CD4-positive, alpha-beta T cell (primary cell): ENCODE measurements at regions not wholly inside any gene's neighbourhood (a gene's known extent, or its start where the extent isn't known, plus 50 kb on each side); places are given as distances from the start of the nearest gene placed in this dataset.

Experiments used
- ATAC-seq: fragments of 200-7000 bp; cut with Tn5 transposase; one replicate; pipeline ENCODE4 v1.10.0; 2022; ENCODE audit warnings: mild to moderate bottlenecking; ENCODE audit not compliant: poor library complexity
- CTCF ChIA-PET: fragments of 350-600 bp; sonication (Branson Sonifier 250); formaldehyde crosslinking; loops from one replicate; lab custom pipeline; 2021; ENCODE audit warnings: antibody characterized with exemption, inconsistent platforms; lab: Charles Lee
- POLR2A ChIA-PET: fragments of 350-600 bp; sonication (Branson Sonifier 250); formaldehyde crosslinking; loops from one replicate; lab custom pipeline; 2021; ENCODE audit warnings: antibody characterized with exemption, inconsistent platforms; lab: Charles Lee
- DNase-seq, 14 experiments: peaks; one replicate each; pipeline ENCODE4 v3.0.0-alpha.2; 2013 to 2020; ENCODE audit warnings: mixed read lengths in 2 of 14
- H3K27ac ChIP-seq, 2 donors: one replicate each; pipeline versions ENCODE4 v1.5.1 to v1.7.0; 2013; ENCODE audit warnings: low read length in 2 of 2, low read depth in 1 of 2, mild to moderate bottlenecking in 1 of 2
- H3K27me3 ChIP-seq, 2 experiments: 1 replicate in 1 of 2; 2 replicates in 1 of 2; pipeline versions ENCODE4 v1.6.1 to v1.7.0; 2013; ENCODE audit warnings: low read length in 2 of 2, control low read depth in 1 of 2, mild to moderate bottlenecking in 1 of 2, moderate library complexity in 1 of 2; ENCODE audit not compliant: insufficient read depth in 2 of 2, control insufficient read depth in 1 of 2
- H3K36me3 ChIP-seq: one replicate; pipeline ENCODE4 v1.6.1; 2013; ENCODE audit warnings: low read length, control low read depth; ENCODE audit not compliant: insufficient read depth
- H3K4me1 ChIP-seq: one replicate; pipeline ENCODE4 v1.6.1; 2013; ENCODE audit warnings: low read length, control low read depth; ENCODE audit not compliant: insufficient read depth
- H3K4me3 ChIP-seq: one replicate; pipeline ENCODE4 v1.5.1; 2013; ENCODE audit warnings: mild to moderate bottlenecking, low read length, moderate library complexity
- H3K9me3 ChIP-seq, 2 experiments: 1 replicate in 1 of 2; 2 replicates in 1 of 2; pipeline versions ENCODE4 v1.6.1 to v1.7.0; 2013; ENCODE audit warnings: low read length in 2 of 2, mild to moderate bottlenecking in 2 of 2, control low read depth in 1 of 2, moderate library complexity in 1 of 2; ENCODE audit not compliant: control insufficient read depth in 1 of 2, insufficient read depth in 1 of 2
- H3K27ac Mint-ChIP-seq: one replicate; pipeline ENCODE4 v1.8.0; 2020; ENCODE audit warnings: mixed read lengths
- H3K27me3 Mint-ChIP-seq: one replicate; pipeline ENCODE4 v1.8.0; 2021; ENCODE audit warnings: mixed read lengths
- H3K36me3 Mint-ChIP-seq: one replicate; pipeline ENCODE4 v1.8.0; 2021; ENCODE audit warnings: low read depth, mixed read lengths
- H3K4me1 Mint-ChIP-seq: one replicate; pipeline ENCODE4 v1.8.0; 2021; ENCODE audit warnings: low read depth, mixed read lengths
- H3K4me3 Mint-ChIP-seq: one replicate; pipeline ENCODE4 v1.8.0; 2020; ENCODE audit warnings: mild to moderate bottlenecking, mixed read lengths
- H3K9me3 Mint-ChIP-seq: one replicate; pipeline ENCODE4 v1.8.0; 2020; ENCODE audit warnings: mixed read lengths
- CTCF ChIP-seq: fragments of 200-600 bp; IDR thresholded peaks from one replicate; pipeline ENCODE4 v1.8.0; 2022; ENCODE audit warnings: antibody characterized with exemption, mild to moderate bottlenecking
- intact Hi-C, 2 experiments: fragments of 100-400 bp; cut with DNase I in 1 of 2; cut with micrococcal nuclease in 1 of 2; formaldehyde crosslinking; loops; one replicate each; pipeline versions ENCODE4 v1.15.1 to v1.9.0; 2023 to 2025; cut with DNase I, micrococcal nuclease

GRCh38 chr6:15843226-15843625 lies 180.4 kb upstream of the DTNBP1 start:
- intact Hi-C loops, result no loop called here
- H3K4me3 Mint-ChIP-seq, result no peak overlapping the region
- H3K36me3 Mint-ChIP-seq, result no peaks in the 10 kb centered on the region
- H3K27ac Mint-ChIP-seq, result no peak overlapping the region
- no peak for DNase-seq
- CTCF ChIA-PET, result no interaction called here
- no peaks in the 10 kb centered on the region for H3K9me3 Mint-ChIP-seq
- no peak overlapping the region for H3K27ac ChIP-seq
- TF ChIP-seq CTCF, result no peak
- H3K4me3 ChIP-seq, result no peak overlapping the region
- POLR2A ChIA-PET, result no interaction called here
- no peaks in the 10 kb centered on the region for H3K27me3 ChIP-seq
- no peaks in the 10 kb centered on the region for H3K4me1 Mint-ChIP-seq
- H3K36me3 ChIP-seq, result no peaks in the 10 kb centered on the region
- H3K9me3 ChIP-seq, result no peaks in the 10 kb centered on the region
- no peaks in the 10 kb centered on the region for H3K27me3 Mint-ChIP-seq
- ATAC-seq, result no peak
- no peaks in the 10 kb centered on the region for H3K4me1 ChIP-seq

GRCh38 chr6:15842727-15843117 lies 179.9 kb upstream of the DTNBP1 start:
- intact Hi-C loops, result no loop called here
- no peaks in the 10 kb centered on the region for H3K4me1 Mint-ChIP-seq
- H3K9me3 Mint-ChIP-seq, result no peaks in the 10 kb centered on the region
- POLR2A ChIA-PET, result no interaction called here
- TF ChIP-seq CTCF, result no peak
- H3K27me3 ChIP-seq, result no peaks in the 10 kb centered on the region
- H3K27me3 Mint-ChIP-seq, result no peaks in the 10 kb centered on the region
- H3K4me1 ChIP-seq, result no peaks in the 10 kb centered on the region
- ATAC-seq (no peak), DNase-seq (no peak)
- H3K4me3 Mint-ChIP-seq, result no peak overlapping the region
- H3K9me3 ChIP-seq, result no peaks in the 10 kb centered on the region
- H3K27ac ChIP-seq, result no peak overlapping the region
- H3K27ac Mint-ChIP-seq, result no peak overlapping the region
- no peaks in the 10 kb centered on the region for H3K36me3 ChIP-seq
- H3K4me3 ChIP-seq, result no peak overlapping the region
- no peaks in the 10 kb centered on the region for H3K36me3 Mint-ChIP-seq
- CTCF ChIA-PET, result no interaction called here

GRCh38 chr6:15841937-15842726 lies 179.3 kb upstream of the DTNBP1 start:
- Histone ChIP-seq H3K9me3 (no peaks in the 10 kb centered on the region), H3K4me1 (no peaks in the 10 kb centered on the region), H3K27me3 (no peaks in the 10 kb centered on the region), H3K36me3 (no peaks in the 10 kb centered on the region), H3K27ac (no peak overlapping the region), H3K4me3 (no peak overlapping the region)
- H3K4me3 Mint-ChIP-seq, result no peak overlapping the region
- H3K36me3 Mint-ChIP-seq, result no peaks in the 10 kb centered on the region
- POLR2A ChIA-PET, result no interaction called here
- TF ChIP-seq CTCF, result no peak
- no peaks in the 10 kb centered on the region for H3K4me1 Mint-ChIP-seq
- H3K9me3 Mint-ChIP-seq, result no peaks in the 10 kb centered on the region
- H3K27ac Mint-ChIP-seq, result no peak overlapping the region
- CTCF ChIA-PET, result no interaction called here
- no peak for DNase-seq
- no peaks in the 10 kb centered on the region for H3K27me3 Mint-ChIP-seq
- no peak for ATAC-seq
- intact Hi-C loops, result no loop called here
